ENCODE measurements at regions not wholly inside any gene's neighbourhood (a gene's known extent, or its start where the extent isn't known, plus 50 kb on each side); places are given as distances from the start of the nearest gene placed in this dataset.

GRCh38 chr6:1118287-1118647 is 193.6 kb upstream of the FOXQ1 start:
- DNase-seq (ENCODE audit: low spot score), result no peak

GRCh38 chr6:1117530-1118286 is 194.2 kb upstream of the FOXQ1 start:
- no peak for DNase-seq (ENCODE audit: low spot score)

GRCh38 chr6:1116149-1116548 is 195.7 kb upstream of the FOXQ1 start:
- no peak for DNase-seq (ENCODE audit: low spot score)

GRCh38 chr6:1113916-1114540 is 197.9 kb upstream of the FOXQ1 start:
- peak; percentile 65 for DNase-seq (ENCODE audit: low spot score)

GRCh38 chr6:1111361-1111760 is 200.5 kb upstream of the FOXQ1 start:
- no peak for DNase-seq (ENCODE audit: low spot score)

GRCh38 chr6:1110941-1111349 is 201.0 kb upstream of the FOXQ1 start:
- DNase-seq (ENCODE audit: low spot score), result no peak

- DNase-seq (ENCODE audit: low spot score), result no peak
These were observed 201.7 kb upstream of the FOXQ1 start for GRCh38 chr6:1110164-1110563.

- no peak for DNase-seq (ENCODE audit: low spot score)
These were observed 202.8 kb upstream of the FOXQ1 start for GRCh38 chr6:1109134-1109533.

- no peak for DNase-seq (ENCODE audit: low spot score)
These were observed 203.7 kb upstream of the FOXQ1 start for GRCh38 chr6:1108198-1108597.

- no peak for DNase-seq (ENCODE audit: low spot score)
These were observed 204.3 kb upstream of the FOXQ1 start for GRCh38 chr6:1107578-1107977.

GRCh38 chr6:1105833-1106400 is 206.0 kb upstream of the FOXQ1 start:
- DNase-seq (ENCODE audit: low spot score), result no peak

GRCh38 chr6:1104988-1105670 is 206.8 kb upstream of the FOXQ1 start:
- DNase-seq (ENCODE audit: low spot score), result no peak

- no peak for DNase-seq (ENCODE audit: low spot score)
These were observed 207.8 kb upstream of the FOXQ1 start for GRCh38 chr6:1103945-1104623.

- no peak for DNase-seq (ENCODE audit: low spot score)
These were observed 208.9 kb upstream of the FOXQ1 start for GRCh38 chr6:1103021-1103420.

GRCh38 chr6:1100269-1100668 is 211.6 kb upstream of the FOXQ1 start:
- no peak for DNase-seq (ENCODE audit: low spot score)

GRCh38 chr6:1099264-1099663 is 212.6 kb upstream of the FOXQ1 start:
- DNase-seq (ENCODE audit: low spot score), result no peak

- DNase-seq (ENCODE audit: low spot score), result no peak
These were observed 214.7 kb upstream of the FOXQ1 start for GRCh38 chr6:1096967-1097765.

GRCh38 chr6:1094306-1094705 is 217.6 kb upstream of the FOXQ1 start:
- DNase-seq (ENCODE audit: low spot score), result peak; percentile 76

GRCh38 chr6:1091900-1092299 is 220.0 kb upstream of the FOXQ1 start:
- no peak for DNase-seq (ENCODE audit: low spot score)

GRCh38 chr6:1089859-1090258 is 222.0 kb upstream of the FOXQ1 start:
- no peak for DNase-seq (ENCODE audit: low spot score)

- peak; percentile 62 for DNase-seq (ENCODE audit: low spot score)
These were observed 223.4 kb upstream of the FOXQ1 start for GRCh38 chr6:1088492-1089001.

Data from COLO829 (cell line).